Neuron (in vitro differentiated cells): ENCODE measurements at regions not wholly inside any gene's neighbourhood (a gene's known extent, or its start where the extent isn't known, plus 50 kb on each side); places are given as distances from the start of the nearest gene placed in this dataset.
A peak's percentile ranks its signal among the peaks of the same experiment; 100 is the strongest.
"Not testable (repeated sequence)": the region's sequence is repeated elsewhere in the genome, so short reads cannot be mapped to it uniquely, and the experiment has no call there.

Experiments
- H2AFZ ChIP-seq: one replicate; pipeline ENCODE4 v1.6.1; 2013; ENCODE audit warnings: low read depth, mild to moderate bottlenecking, inconsistent platforms, low read length, moderate library complexity
- H3K27me3 ChIP-seq: one replicate; pipeline ENCODE4 v1.6.1; 2013; ENCODE audit warnings: low read length; ENCODE audit not compliant: insufficient read depth
- H3K36me3 ChIP-seq: one replicate; pipeline ENCODE4 v1.6.1; 2013; ENCODE audit warnings: low read length; ENCODE audit not compliant: insufficient read depth
- H3K4me1 ChIP-seq: one replicate; pipeline ENCODE4 v1.6.1; 2013; ENCODE audit warnings: low read length; ENCODE audit not compliant: insufficient read depth
- H3K4me3 ChIP-seq: 2 replicates; pipeline ENCODE4 v1.5.1; 2013; ENCODE audit warnings: mild to moderate bottlenecking, low read length, moderate library complexity
- H3K9me3 ChIP-seq: one replicate; pipeline ENCODE4 v1.6.1; 2013; ENCODE audit warnings: low read length

DNA sequence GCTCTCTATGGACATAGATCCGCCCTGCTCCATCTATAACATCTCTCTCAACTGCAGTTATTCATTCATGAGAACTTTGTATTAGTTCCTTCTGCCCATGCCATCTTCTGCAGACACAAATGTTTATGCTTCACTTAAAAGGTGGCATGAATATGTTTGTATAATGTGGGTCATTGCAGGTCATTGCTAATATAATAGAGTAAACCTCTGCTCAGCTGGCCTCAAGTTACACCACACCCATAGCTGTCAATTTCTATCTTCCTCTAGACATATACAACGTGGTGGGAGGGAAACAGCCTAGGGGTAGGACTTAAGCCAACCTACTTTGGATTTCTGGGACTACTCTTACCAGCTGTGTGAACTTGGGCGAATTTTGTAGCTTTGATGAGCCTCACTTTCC lies 129.8 kb downstream of the ATXN3L start:
- no peaks in the 10 kb centered on the region for H3K9me3 ChIP-seq
- no peaks in the 10 kb centered on the region for H3K36me3 ChIP-seq
- no peaks in the 10 kb centered on the region for H3K27me3 ChIP-seq
- no peak overlapping the region for H3K4me3 ChIP-seq
- no peak overlapping the region for H2AFZ ChIP-seq
- H3K4me1 ChIP-seq: peaks cover 9% of the 10 kb centered on the region

DNA sequence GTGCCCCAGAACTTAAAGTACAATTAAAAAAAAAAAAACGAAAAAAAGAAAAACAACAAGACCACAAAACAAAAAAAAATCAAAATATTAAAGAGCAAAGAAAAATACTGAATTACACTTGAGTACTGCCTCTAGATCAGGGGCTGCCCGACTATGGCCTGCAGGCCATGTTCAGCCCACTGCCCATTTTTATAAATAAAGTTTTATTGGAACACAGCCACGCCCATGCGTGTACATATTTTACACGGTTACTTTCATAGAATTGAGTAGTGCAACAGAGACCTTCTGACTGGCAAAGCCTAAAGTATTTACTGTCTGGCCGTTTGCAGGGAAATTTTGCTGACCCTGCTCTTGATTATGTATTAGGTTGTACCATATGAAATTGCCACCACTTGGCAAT lies 130.5 kb downstream of the ATXN3L start:
- Histone ChIP-seq H3K9me3 (no peaks in the 10 kb centered on the region), H3K4me1 (peaks cover 8% of the 10 kb centered on the region), H3K27me3 (no peaks in the 10 kb centered on the region), H2AFZ (no peak overlapping the region), H3K36me3 (no peaks in the 10 kb centered on the region), H3K4me3 (no peak overlapping the region)

DNA sequence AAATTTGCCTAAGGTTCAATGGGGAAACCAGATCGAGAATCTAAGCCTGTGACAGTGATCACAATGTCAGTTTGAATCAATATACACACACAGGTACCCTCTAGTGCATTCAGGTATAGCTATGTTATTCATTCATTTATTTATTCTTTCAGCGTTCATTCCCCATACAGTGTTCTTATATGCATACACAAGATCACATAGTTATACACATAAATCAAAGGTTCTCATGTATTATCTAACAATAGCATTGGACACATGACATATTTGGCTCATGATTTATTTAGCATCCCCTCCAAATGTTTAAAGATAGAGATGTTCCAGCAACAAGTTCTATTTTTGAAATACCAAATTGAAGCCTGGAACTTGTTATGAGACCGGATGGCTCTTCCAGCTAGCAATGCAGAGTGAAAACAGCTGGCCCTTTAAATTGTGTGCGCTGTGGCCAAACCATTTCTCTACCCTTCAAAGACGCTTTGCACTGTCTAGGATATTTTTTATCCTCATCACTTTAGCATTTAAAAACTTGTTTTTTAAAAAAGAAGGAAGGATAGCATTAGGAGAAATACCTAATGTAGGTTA lies 131.0 kb downstream of the ATXN3L start:
- no peak overlapping the region for H2AFZ ChIP-seq
- no peak overlapping the region for H3K4me3 ChIP-seq
- H3K9me3 ChIP-seq: no peaks in the 10 kb centered on the region
- H3K27me3 ChIP-seq: no peaks in the 10 kb centered on the region
- H3K36me3 ChIP-seq: no peaks in the 10 kb centered on the region
- H3K4me1 ChIP-seq: peaks cover 5% of the 10 kb centered on the region

- not testable (repeated sequence) for H3K9me3 ChIP-seq, H3K36me3 ChIP-seq, H3K27me3 ChIP-seq, H2AFZ ChIP-seq, H3K4me1 ChIP-seq, H3K4me3 ChIP-seq
Observed at GRCh38 chrX:13186643-13187042, 133.2 kb downstream of the ATXN3L start.

GRCh38 chrX:13180807-13181206 lies 136.4 kb upstream of the FAM9C start:
- no peaks in the 10 kb centered on the region for H3K36me3 ChIP-seq
- H2AFZ ChIP-seq: no peak overlapping the region
- no peak overlapping the region for H3K4me3 ChIP-seq
- no peaks in the 10 kb centered on the region for H3K9me3 ChIP-seq
- no peaks in the 10 kb centered on the region for H3K4me1 ChIP-seq
- H3K27me3 ChIP-seq: no peaks in the 10 kb centered on the region

GRCh38 chrX:13179586-13179985 lies 135.2 kb upstream of the FAM9C start:
- no peaks in the 10 kb centered on the region for H3K27me3 ChIP-seq
- H3K9me3 ChIP-seq: no peaks in the 10 kb centered on the region
- H3K4me3 ChIP-seq: no peak overlapping the region
- H3K36me3 ChIP-seq: no peaks in the 10 kb centered on the region
- no peaks in the 10 kb centered on the region for H3K4me1 ChIP-seq
- no peak overlapping the region for H2AFZ ChIP-seq

GRCh38 chrX:13179100-13179499 lies 134.7 kb upstream of the FAM9C start:
- H3K36me3 ChIP-seq: no peaks in the 10 kb centered on the region
- no peaks in the 10 kb centered on the region for H3K27me3 ChIP-seq
- no peak overlapping the region for H3K4me3 ChIP-seq
- no peaks in the 10 kb centered on the region for H3K9me3 ChIP-seq
- no peaks in the 10 kb centered on the region for H3K4me1 ChIP-seq
- H2AFZ ChIP-seq: no peak overlapping the region

GRCh38 chrX:13177921-13178566 lies 133.6 kb upstream of the FAM9C start:
- H2AFZ ChIP-seq: no peak overlapping the region
- H3K36me3 ChIP-seq: no peaks in the 10 kb centered on the region
- no peaks in the 10 kb centered on the region for H3K9me3 ChIP-seq
- H3K4me3 ChIP-seq: no peak overlapping the region
- H3K4me1 ChIP-seq: no peaks in the 10 kb centered on the region
- H3K27me3 ChIP-seq: no peaks in the 10 kb centered on the region

GRCh38 chrX:13175056-13175455 lies 130.6 kb upstream of the FAM9C start:
- H3K27me3 ChIP-seq: no peaks in the 10 kb centered on the region
- H3K4me3 ChIP-seq: no peak overlapping the region

GRCh38 chrX:13170966-13171558 lies 126.6 kb upstream of the FAM9C start:
- H3K27me3 ChIP-seq: no peaks in the 10 kb centered on the region
- H3K4me3 ChIP-seq: no peak overlapping the region
- H2AFZ ChIP-seq: no peak overlapping the region
- H3K9me3 ChIP-seq: no peaks in the 10 kb centered on the region
- H3K4me1 ChIP-seq: peaks cover 16% of the 10 kb centered on the region
- H3K36me3 ChIP-seq: no peaks in the 10 kb centered on the region

More at GRCh38 chrX:13175056-13175455, 130.6 kb upstream of the FAM9C start:
- H3K36me3 ChIP-seq: no peaks in the 10 kb centered on the region
- H2AFZ ChIP-seq: no peak overlapping the region
- no peaks in the 10 kb centered on the region for H3K4me1 ChIP-seq
- no peaks in the 10 kb centered on the region for H3K9me3 ChIP-seq

DNA sequence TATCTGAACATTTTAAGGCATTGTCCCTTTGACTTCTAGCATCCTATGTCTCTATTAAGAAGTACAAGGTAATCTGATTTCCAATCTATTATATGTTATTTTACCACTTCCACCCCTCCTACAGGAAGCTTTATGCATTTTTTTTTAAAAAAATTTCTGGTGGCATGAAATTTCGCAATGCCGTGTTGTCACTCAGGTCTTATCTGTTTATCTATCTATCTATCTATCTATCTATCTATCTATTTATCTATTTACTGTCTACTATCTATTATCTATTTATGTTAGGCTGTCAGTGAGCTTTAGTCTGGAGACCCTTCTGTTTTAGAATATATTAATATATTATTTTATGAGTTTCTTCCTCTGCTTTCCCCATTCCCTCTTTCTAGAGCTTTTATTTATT lies 125.3 kb upstream of the FAM9C start:
- H3K4me1 ChIP-seq: peaks cover 27% of the 10 kb centered on the region
- H3K4me3 ChIP-seq: no peak overlapping the region
- H3K27me3 ChIP-seq: no peaks in the 10 kb centered on the region
- no peaks in the 10 kb centered on the region for H3K36me3 ChIP-seq
- H2AFZ ChIP-seq: no peak overlapping the region
- H3K9me3 ChIP-seq: no peaks in the 10 kb centered on the region

GRCh38 chrX:13168269-13168668 lies 123.8 kb upstream of the FAM9C start:
- H2AFZ ChIP-seq: no peak overlapping the region
- H3K27me3 ChIP-seq: no peaks in the 10 kb centered on the region
- H3K4me3 ChIP-seq: no peak overlapping the region
- H3K4me1 ChIP-seq: peaks cover 40% of the 10 kb centered on the region
- no peaks in the 10 kb centered on the region for H3K9me3 ChIP-seq
- H3K36me3 ChIP-seq: no peaks in the 10 kb centered on the region

DNA sequence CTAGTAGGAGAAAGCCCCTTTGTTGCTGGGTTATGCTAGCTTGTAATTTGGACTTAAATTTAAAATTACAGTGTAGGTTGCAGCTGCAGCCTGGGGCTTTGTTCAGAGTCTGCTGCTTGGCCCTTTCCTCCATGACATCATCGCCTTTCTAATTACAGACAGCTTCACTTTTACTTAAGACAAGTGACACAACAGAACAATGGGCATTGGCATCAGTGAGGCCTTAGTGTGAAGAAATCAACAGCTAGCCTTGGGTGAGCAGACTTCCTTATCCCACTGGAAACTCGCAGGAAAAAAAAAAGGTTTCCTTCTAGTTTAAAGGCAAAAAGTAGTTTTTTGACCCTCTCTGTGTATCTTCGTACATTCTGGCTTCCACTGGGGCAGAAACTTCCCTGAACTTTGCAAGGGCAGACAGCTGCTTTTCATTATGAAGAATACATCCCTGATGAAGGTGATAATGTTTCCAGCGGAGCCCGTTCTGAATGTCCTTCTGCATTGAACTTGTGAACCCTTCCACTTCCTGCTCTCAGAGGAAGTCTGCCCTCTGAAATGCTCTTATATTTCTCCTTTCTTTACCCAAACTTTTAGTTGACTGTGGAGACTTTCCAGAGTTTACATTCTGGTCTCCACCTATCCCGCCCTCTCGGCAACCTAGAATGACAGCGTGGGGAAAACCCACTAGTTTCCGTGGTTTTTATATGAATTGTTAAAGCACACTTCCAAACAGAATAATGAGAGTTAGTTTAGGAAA lies 123.2 kb upstream of the FAM9C start:
- no peaks in the 10 kb centered on the region for H3K36me3 ChIP-seq
- no peak overlapping the region for H3K4me3 ChIP-seq
- H3K27me3 ChIP-seq: no peaks in the 10 kb centered on the region
- peaks cover 45% of the 10 kb centered on the region for H3K4me1 ChIP-seq
- peak overlapping the region; percentile 52 for H2AFZ ChIP-seq
- no peaks in the 10 kb centered on the region for H3K9me3 ChIP-seq
